ENCODE measurements at regions not wholly inside any gene's neighbourhood (a gene's known extent, or its start where the extent isn't known, plus 50 kb on each side); places are given as distances from the start of the nearest gene placed in this dataset.

DNA sequence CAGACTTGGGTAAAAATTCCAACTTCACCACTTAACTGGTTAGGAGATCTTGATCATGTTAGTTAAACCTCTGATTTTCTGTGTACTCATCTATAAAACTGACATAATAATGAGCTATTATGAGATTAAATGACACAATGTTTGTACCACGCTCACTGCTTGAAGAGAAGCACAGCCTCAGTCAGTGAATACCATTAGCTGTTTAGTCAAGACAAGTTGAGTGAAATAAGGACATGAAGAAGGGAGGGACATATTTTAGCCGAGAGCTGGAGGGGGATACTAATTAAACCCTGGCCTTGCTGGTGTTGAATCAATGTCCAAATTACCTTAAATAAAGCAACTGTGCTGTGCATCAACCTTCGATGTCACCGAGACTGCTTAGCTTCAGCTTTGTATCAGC lies 105.1 kb upstream of the TOX3 start:
- no peak overlapping the region for H3K4me3 ChIP-seq (ENCODE audit: low read depth in 1 of 2, low read length in 1 of 2)
- TF ChIP-seq, protein P1, sequence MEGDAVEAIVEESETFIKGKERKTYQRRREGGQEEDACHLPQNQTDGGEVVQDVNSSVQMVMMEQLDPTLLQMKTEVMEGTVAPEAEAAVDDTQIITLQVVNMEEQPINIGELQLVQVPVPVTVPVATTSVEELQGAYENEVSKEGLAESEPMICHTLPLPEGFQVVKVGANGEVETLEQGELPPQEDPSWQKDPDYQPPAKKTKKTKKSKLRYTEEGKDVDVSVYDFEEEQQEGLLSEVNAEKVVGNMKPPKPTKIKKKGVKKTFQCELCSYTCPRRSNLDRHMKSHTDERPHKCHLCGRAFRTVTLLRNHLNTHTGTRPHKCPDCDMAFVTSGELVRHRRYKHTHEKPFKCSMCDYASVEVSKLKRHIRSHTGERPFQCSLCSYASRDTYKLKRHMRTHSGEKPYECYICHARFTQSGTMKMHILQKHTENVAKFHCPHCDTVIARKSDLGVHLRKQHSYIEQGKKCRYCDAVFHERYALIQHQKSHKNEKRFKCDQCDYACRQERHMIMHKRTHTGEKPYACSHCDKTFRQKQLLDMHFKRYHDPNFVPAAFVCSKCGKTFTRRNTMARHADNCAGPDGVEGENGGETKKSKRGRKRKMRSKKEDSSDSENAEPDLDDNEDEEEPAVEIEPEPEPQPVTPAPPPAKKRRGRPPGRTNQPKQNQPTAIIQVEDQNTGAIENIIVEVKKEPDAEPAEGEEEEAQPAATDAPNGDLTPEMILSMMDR (IDR thresholded peaks at IDR 0.05), result no peak
- no peaks in the 10 kb centered on the region for H3K36me3 ChIP-seq
- no peaks in the 10 kb centered on the region for H3K4me1 ChIP-seq (ENCODE audit: control insufficient read depth in 1 of 2, insufficient read depth in 1 of 2, low read depth in 1 of 2, low read length in 1 of 2)
- H3K27ac ChIP-seq, result no peak overlapping the region
- no peaks in the 10 kb centered on the region for H3K9me3 ChIP-seq
- H3K27me3 ChIP-seq, result no peaks in the 10 kb centered on the region

DNA sequence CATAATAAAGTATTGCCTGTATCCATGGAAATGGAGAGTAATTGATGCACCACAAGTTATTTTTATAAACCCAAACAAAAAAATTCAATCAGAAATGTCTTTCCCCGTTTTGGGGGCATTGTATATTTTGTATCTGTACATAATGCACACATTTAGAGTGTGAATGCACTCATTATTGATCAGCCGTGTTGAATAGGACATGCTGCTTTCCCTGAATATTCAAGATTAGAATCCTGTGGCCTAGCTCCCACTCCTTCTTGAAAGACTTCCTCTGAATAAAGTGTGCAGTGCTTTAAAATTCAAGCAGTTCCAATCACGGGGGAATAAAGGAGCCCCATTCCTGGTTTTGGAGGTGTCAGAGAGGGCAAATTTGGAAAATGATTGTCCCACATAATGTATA lies 103.8 kb upstream of the TOX3 start:
- no peaks in the 10 kb centered on the region for H3K9me3 ChIP-seq
- H3K36me3 ChIP-seq, result no peaks in the 10 kb centered on the region
- H3K27ac ChIP-seq, result no peak overlapping the region
- TF ChIP-seq, protein P1 (IDR thresholded peaks at IDR 0.05), result no peak
- no peaks in the 10 kb centered on the region for H3K4me1 ChIP-seq (ENCODE audit: control insufficient read depth in 1 of 2, insufficient read depth in 1 of 2, low read depth in 1 of 2, low read length in 1 of 2)
- H3K27me3 ChIP-seq, result no peaks in the 10 kb centered on the region
- no peak overlapping the region for H3K4me3 ChIP-seq (ENCODE audit: low read depth in 1 of 2, low read length in 1 of 2)

DNA sequence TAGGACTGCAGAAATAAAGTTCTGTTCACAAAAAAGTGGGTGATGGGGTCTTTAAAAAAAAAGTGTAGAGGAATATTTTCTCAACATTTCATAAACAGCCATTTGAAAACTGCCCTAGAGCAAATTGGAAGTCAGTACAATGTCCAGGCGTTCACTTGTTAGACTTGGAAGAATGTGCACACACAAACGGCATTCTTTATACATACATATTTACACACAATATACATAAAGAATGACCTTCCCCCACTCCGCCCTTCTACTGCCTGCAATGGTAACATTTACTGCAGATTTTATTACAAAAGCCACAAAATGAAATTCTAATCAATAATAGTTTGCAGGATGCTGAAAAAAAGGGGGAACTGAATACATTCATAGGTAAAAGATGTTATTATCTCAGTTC lies 103.4 kb upstream of the TOX3 start:
- Histone ChIP-seq H3K36me3 (no peaks in the 10 kb centered on the region), H3K27ac (no peak overlapping the region), H3K27me3 (no peaks in the 10 kb centered on the region), H3K4me3 (ENCODE audit: low read depth in 1 of 2, low read length in 1 of 2) (no peak overlapping the region), H3K4me1 (ENCODE audit: control insufficient read depth in 1 of 2, insufficient read depth in 1 of 2, low read depth in 1 of 2, low read length in 1 of 2) (no peaks in the 10 kb centered on the region), H3K9me3 (no peaks in the 10 kb centered on the region)
- TF ChIP-seq, protein P1 (IDR thresholded peaks at IDR 0.05), result no peak

DNA sequence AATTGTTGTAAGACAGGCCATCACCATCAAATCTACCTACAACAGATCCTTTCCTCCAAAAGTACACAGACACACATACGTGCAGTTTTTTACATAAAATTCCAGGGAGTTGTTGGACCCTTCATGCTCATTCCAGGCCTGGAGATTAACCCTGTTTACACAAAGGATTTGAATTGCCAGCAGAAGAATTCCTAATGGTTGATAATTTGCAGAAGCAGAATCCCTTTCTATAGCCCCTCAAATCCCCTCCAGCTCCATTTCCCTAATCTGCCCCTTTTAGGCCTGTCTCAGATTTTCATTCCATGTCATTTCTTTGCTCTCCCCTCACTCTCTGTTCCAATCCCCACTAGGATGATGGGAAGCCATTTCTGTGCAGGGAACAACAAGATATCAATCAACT lies 102.9 kb upstream of the TOX3 start:
- no peak overlapping the region for H3K4me3 ChIP-seq (ENCODE audit: low read depth in 1 of 2, low read length in 1 of 2)
- H3K36me3 ChIP-seq, result no peaks in the 10 kb centered on the region
- TF ChIP-seq, protein P1 (IDR thresholded peaks at IDR 0.05), result no peak
- H3K4me1 ChIP-seq (ENCODE audit: control insufficient read depth in 1 of 2, insufficient read depth in 1 of 2, low read depth in 1 of 2, low read length in 1 of 2), result no peaks in the 10 kb centered on the region
- no peaks in the 10 kb centered on the region for H3K9me3 ChIP-seq
- no peak overlapping the region for H3K27ac ChIP-seq
- H3K27me3 ChIP-seq, result no peaks in the 10 kb centered on the region

DNA sequence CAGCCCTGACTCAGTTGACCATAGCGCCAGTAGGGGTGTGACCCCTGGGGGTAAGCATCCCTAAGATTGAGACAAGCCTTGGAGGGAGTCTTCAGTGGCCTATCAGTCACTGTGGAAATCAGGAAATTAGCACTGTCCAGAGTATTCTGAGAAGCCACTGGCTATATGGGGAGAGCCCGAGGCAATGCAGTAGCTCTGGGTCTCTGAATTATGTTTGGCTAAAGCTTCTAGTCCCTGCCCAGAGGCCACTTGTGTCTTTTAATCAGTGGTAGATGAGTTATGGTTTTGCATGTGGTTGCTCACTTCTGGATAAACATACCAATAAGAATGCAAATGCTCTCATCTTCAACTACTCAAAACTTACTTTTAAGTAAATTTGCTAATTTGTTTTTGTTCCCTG lies 100.6 kb upstream of the TOX3 start:
- Histone ChIP-seq H3K4me3 (ENCODE audit: low read depth in 1 of 2, low read length in 1 of 2) (no peak overlapping the region), H3K36me3 (no peaks in the 10 kb centered on the region), H3K27ac (no peak overlapping the region), H3K4me1 (ENCODE audit: control insufficient read depth in 1 of 2, insufficient read depth in 1 of 2, low read depth in 1 of 2, low read length in 1 of 2) (no peaks in the 10 kb centered on the region), H3K27me3 (no peaks in the 10 kb centered on the region), H3K9me3 (no peaks in the 10 kb centered on the region)
- TF ChIP-seq, protein P1 (IDR thresholded peaks at IDR 0.05), result no peak

DNA sequence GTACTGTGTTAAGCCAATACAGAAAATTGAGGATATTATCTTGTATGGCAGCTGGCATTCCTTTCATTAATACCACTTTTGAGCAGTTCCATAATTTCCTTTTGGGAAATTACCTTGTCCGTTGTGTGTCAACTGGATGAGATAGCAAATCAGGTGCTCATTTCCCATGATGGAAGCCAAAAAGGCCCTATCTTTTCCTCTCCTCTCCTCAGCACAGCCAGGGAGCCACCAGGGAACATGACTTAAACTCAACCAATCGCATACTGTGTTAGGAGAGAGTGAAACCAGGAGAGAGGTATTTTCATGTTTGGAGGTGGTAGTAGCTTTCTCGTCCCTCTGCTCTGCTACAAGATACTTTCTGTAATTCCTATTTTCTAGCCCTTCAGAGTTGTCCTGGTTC lies 96.1 kb upstream of the TOX3 start:
- Histone ChIP-seq H3K36me3 (no peaks in the 10 kb centered on the region), H3K27ac (no peak overlapping the region), H3K4me3 (ENCODE audit: low read depth in 1 of 2, low read length in 1 of 2) (no peak overlapping the region), H3K9me3 (no peaks in the 10 kb centered on the region), H3K27me3 (no peaks in the 10 kb centered on the region), H3K4me1 (ENCODE audit: control insufficient read depth in 1 of 2, insufficient read depth in 1 of 2, low read depth in 1 of 2, low read length in 1 of 2) (no peaks in the 10 kb centered on the region)
- TF ChIP-seq, protein P1 (IDR thresholded peaks at IDR 0.05), result no peak
